Activated CD8-positive, alpha-beta memory T cell treated with anti-CD3 and anti-CD28 coated beads, Interleukin-2, amount 50 U/mL, for 24 hours (primary cell): ENCODE measurements at regions not wholly inside any gene's neighbourhood (a gene's known extent, or its start where the extent isn't known, plus 50 kb on each side); places are given as distances from the start of the nearest gene placed in this dataset.

Experiments used
- DNase-seq: peaks from one replicate; pipeline ENCODE4 v3.0.0-alpha.2; 2020; ENCODE audit errors: extremely low read depth

DNA sequence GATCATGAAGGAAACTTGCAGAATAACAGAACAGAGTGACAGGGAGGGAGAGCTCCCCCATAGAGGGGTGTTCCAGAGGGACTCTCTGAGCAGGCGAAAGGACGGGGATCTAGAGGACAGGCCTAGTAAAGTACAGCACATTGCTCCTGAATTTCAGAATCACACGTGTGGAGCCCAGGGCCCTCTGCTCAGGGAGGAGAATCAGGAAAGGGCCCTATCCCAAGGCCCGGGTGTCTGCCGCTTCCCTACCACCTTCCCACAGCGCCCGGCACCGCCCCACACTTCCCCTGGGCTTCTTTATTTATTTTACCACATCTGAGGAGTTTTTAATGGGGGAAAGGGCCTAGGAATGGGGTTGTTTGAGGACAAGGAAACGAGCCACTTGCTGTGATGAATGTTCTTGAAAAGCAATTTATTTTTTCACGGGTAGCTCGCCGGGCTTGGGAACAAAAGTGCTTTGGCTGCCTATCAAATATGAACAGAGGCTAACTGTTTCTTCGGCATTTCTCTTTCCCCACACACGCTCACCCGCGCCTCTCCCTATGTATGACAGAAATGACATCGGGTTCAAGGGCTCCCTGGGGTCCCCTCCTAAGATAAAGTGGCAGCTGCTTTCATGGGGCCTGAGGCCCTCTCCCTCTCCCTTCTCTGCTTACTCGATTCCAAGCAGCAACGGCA is 79.3 kb upstream of the GLI2 start:
- no peak for DNase-seq

GRCh38 chr2:120658042-120658769 is 77.5 kb upstream of the GLI2 start:
- no peak for DNase-seq

GRCh38 chr2:120658770-120659158 is 76.9 kb upstream of the GLI2 start:
- no peak for DNase-seq

- no peak for DNase-seq
Measured at GRCh38 chr2:120659275-120659977, 76.2 kb upstream of the GLI2 start.

GRCh38 chr2:120660056-120660694 is 75.5 kb upstream of the GLI2 start:
- no peak for DNase-seq

DNA sequence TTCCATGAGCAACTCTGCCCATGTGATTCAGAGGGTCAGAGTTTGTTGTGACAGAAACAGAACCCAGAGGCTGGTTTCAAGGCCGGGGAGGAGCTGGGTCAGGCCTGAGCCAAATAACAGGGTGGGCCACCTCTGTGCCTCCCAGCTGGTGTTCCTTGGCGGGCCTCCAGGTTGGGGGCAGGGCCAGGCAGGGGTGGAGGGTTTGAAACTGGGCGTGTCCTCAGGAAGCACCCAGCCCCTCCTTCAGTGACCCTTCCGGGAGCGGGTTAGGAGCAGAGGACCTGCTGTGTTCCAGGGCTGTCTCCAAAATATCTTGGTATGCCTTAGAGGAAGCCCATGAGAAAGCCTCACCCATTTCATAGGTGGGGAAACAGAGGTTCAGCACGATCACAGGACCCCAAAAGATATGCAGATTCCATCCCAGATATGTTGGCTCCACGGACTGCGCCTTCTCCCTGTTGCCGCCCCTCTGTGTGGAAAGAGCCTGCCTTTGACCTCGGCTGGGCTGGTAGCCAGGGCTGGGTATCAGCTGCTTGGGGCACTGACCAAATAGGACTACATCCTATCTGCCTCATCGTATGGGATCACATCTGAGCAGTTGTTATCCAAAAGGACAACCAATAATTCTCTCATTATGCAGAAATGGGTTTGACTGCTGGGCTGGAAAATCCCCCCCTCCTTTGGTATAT is 74.8 kb upstream of the GLI2 start:
- no peak for DNase-seq

- DNase-seq, result no peak
Measured at GRCh38 chr2:120661551-120661950, 74.1 kb upstream of the GLI2 start.

GRCh38 chr2:120662046-120662445 is 73.6 kb upstream of the GLI2 start:
- no peak for DNase-seq

- DNase-seq, result no peak
Measured at GRCh38 chr2:120662746-120663145, 72.9 kb upstream of the GLI2 start.

DNA sequence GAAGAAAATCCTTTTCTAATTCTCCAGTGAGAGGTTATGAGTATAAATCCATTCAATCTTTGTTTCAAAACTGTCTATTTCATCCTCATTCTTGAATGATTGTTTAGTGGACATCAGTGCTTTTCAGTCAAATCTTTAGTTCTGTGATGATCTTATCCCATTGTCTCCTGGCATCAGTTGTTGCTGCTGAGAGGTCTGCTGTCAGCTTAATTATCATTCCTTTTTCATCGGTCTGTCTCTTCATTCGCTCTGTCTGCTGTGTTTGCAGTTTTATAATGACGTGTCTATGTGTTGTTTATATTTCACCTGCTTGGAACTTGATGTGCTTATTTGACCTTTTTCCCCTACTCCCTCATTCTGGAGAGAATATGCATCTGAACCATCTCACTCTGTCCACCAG is 69.2 kb upstream of the GLI2 start:
- no peak for DNase-seq

DNA sequence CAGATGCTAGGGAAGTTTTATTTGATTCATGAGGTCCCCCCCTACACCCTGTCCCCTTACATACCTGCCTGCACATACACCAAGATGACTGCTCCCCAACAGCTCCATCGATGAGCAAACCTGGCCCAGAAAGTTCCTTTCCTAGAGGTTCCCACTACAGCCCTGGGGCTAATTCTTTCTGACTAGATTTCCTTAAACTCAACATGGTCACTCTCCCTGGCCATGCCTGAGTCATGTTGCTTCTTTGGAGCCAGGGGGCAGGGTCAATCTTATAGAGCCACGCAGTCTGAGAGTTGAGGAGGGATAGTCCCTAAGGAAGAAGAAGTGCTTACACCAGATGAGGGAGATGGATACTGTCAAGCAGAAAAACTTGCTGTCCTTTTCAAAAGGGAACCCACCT is 67.7 kb upstream of the GLI2 start:
- DNase-seq, result no peak

- DNase-seq, result no peak
Measured at GRCh38 chr2:120669121-120669952, 66.3 kb upstream of the GLI2 start.

GRCh38 chr2:120669971-120670370 is 65.7 kb upstream of the GLI2 start:
- no peak for DNase-seq

DNA sequence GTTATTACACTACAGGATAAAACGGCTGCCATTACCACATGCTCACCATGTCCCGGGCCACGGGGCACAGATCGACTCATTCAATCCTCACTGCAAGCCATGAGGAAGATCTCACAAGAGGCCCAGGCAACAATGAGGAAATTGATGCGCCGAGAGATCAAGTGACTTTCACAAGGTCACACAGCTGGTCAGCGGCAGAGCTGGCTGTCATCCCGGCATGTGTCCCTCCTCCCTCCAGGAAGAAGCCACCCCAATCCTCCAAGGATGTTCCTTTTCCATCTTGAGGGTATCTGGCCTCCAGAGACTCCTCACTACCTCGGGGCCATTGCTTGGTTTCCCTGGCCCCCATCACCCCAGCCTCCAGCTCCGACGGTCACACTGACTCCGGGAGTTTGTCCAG is 65.3 kb upstream of the GLI2 start:
- no peak for DNase-seq

DNA sequence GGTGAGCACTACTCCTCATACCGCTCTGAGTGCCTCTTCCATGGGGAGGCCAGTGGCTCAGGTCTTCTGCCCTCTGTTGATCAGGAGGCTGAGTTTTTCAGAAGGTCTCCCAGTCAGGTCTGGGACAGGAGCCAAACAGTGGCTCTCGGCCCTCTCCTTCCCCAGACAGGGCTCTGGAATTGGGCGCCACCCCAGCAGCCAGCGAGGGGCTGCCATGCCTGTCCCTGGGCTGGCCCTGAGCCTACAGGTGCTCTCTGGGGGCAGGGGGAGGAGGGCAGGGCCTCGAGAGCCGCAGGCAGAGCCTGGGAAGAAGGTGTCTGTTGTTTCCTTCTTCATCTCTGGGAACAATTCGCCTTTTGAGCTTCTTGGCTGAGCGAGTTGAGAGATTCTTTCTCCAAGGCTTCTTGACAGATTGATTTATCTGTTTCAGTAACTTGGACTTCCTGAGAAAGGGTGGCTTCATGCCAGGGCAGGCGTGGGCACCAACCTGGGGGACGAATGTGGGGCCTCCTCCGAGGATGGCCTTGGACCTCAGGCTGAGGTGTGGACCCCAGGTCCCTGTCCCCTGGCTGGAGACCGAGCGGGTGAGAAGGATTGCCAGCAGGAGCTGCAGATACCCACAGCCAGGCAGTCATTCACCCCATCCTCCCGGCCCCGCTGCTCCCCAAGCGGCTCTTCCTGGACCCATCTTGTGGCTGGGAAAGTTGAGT is 64.7 kb upstream of the GLI2 start:
- no peak for DNase-seq

DNA sequence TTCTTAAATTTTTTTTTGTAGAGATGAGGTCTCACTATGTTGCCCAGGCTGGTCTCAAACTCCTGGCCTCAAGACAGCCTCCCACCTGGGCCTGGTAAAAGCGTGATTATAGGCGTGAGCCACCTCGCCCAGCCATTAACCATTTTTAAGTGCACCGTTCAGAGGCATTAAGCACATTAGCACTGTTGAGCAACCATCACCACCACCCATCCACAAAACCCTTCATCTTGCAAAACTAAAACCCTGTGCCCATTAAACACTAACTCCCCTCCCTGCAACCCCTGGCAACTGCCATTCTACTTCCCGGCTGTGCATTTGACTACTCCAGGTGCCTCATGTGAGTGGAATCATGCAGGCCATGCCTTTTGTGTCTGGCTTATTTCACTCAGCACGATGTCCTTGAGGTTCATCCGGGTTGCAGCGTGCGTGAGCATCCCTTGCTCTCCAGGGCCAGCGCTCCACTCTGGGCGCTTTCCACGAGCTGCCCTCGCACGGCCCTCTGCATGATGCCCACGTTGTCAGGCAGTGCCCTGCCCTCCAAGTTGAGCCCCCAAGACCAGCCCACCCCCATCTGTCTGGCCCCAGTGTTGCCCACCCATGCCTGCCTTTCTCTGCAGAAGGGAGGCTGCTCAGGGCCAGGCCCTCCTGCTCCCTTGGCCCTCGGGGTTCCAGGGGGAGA is 63.0 kb upstream of the GLI2 start:
- no peak for DNase-seq

- no peak for DNase-seq
Measured at GRCh38 chr2:120673205-120673550, 62.5 kb upstream of the GLI2 start.

- no peak for DNase-seq
Measured at GRCh38 chr2:120673571-120674061, 62.1 kb upstream of the GLI2 start.

DNA sequence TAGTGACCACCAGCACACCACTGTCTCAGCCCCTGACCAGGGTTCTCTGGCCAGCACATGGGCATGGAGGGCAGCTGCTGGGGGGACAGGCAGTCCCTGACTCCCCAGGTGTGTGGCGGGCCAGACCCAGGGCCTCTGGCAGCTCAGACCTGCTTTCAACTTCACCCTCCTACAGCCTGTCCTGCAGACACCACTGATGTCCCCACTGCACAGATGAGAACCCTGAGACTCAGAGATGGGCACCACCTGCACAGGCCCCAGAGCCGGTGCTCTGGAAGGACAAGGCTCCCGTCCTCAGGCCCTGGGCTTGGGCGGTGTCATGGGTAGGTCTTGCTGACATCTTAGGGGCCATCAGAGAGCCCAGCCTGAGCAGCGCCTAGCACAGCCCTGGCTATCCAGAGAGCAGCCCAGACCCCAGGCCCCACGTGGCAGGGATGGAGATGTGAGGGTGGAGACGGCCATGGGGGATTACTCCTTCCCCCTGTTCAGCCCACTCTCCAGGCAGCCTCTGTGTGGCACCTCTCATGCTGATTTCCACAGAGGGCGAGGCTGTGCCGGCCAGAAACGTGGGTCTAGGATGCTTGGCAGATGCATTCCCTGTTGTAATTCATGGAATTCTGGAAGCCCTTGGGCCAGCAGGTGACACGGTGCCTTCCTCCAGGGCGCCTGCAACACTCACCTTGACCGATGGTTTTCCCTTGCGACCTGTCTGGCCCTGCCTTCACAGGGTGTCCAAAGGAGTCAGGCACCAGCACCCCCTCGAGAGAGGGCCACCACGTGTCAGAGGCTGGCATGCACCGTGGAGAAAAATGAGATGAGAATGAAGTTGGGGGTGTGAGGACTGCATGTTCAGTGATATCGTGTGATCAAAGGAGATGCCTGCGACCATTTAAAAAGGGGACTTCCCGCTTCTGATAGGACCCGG is 61.2 kb upstream of the GLI2 start:
- DNase-seq, result no peak
